DOHH2 (cell line): ENCODE measurements at regions not wholly inside any gene's neighbourhood (a gene's known extent, or its start where the extent isn't known, plus 50 kb on each side); places are given as distances from the start of the nearest gene placed in this dataset.

Experiments
- H3F3A ChIP-seq: fragments of 200-600 bp; sonication (generic), shearing (Covaris generic); 2 replicates; pipeline ENCODE4 v1.6.0; 2016; ENCODE audit warnings: antibody characterized with exemption, mild to moderate bottlenecking; ENCODE audit not compliant: control insufficient read depth, insufficient read depth
- H3K27ac ChIP-seq: fragments of 200-600 bp; sonication (generic); 2 replicates; pipeline ENCODE4 v1.5.1; 2014; ENCODE audit warnings: low read depth, mild to moderate bottlenecking, low read length, moderate library complexity
- H3K27me3 ChIP-seq: fragments of 200-600 bp; sonication (generic); 2 replicates; pipeline ENCODE4 v1.6.1; 2014; ENCODE audit warnings: mild to moderate bottlenecking, low read length, mixed read lengths; ENCODE audit not compliant: control insufficient read depth
- H3K36me3 ChIP-seq: fragments of 200-600 bp; sonication (generic); 2 replicates; pipeline ENCODE4 v1.6.1; 2014; ENCODE audit warnings: mild to moderate bottlenecking, low read length, moderate library complexity, mixed read lengths; ENCODE audit not compliant: control insufficient read depth
- H3K4me1 ChIP-seq: fragments of 200-600 bp; sonication (generic); 2 replicates; pipeline ENCODE4 v1.6.1; 2014; ENCODE audit warnings: mild to moderate bottlenecking, low read length, mixed read lengths; ENCODE audit not compliant: control insufficient read depth
- H3K4me2 ChIP-seq: fragments of 200-600 bp; sonication (generic); 2 replicates; pipeline ENCODE4 v1.6.0; 2014; ENCODE audit warnings: mild to moderate bottlenecking, low read length, moderate library complexity
- H3K4me3 ChIP-seq: fragments of 200-600 bp; sonication (generic); 2 replicates; pipeline ENCODE4 v1.5.1; 2014; ENCODE audit warnings: mild to moderate bottlenecking, low read length, mixed read lengths
- H3K79me2 ChIP-seq: fragments of 200-600 bp; sonication (generic); 2 replicates; pipeline ENCODE4 v1.6.1; 2014; ENCODE audit warnings: mild to moderate bottlenecking, low read length, mixed read lengths; ENCODE audit not compliant: control insufficient read depth
- H3K9me2 ChIP-seq: fragments of 200-600 bp; sonication (generic); replicated peaks from 2 replicates; pipeline ENCODE4 v1.6.1; 2014; ENCODE audit warnings: mild to moderate bottlenecking, low read length, mixed read lengths; ENCODE audit not compliant: control insufficient read depth
- H3K9me3 ChIP-seq: fragments of 200-600 bp; sonication (generic); 2 replicates; pipeline ENCODE4 v1.6.1; 2014; ENCODE audit warnings: antibody characterized with exemption, low read length, mixed read lengths; ENCODE audit not compliant: control insufficient read depth, insufficient read depth
- H4K20me1 ChIP-seq: fragments of 200-600 bp; sonication (generic); 2 replicates; pipeline ENCODE4 v1.6.0; 2014; ENCODE audit warnings: low read depth, mild to moderate bottlenecking, antibody characterized with exemption, low read length, moderate library complexity; ENCODE audit not compliant: control insufficient read depth, insufficient read depth
- CTCF ChIP-seq: fragments of 200-600 bp; sonication (generic); IDR thresholded peaks from one replicate; pipeline ENCODE4 v1.5.1; 2014; ENCODE audit warnings: antibody characterized with exemption, mild to moderate bottlenecking, low read depth, low read length; ENCODE audit not compliant: poor library complexity, severe bottlenecking
- EZH2phosphoT487 ChIP-seq: fragments of 200-600 bp; sonication (generic); IDR thresholded peaks from 2 replicates; pipeline ENCODE4 v1.6.1; 2017; ENCODE audit warnings: borderline replicate concordance, mild to moderate bottlenecking, antibody characterized with exemption, low read length, moderate library complexity, mixed read lengths

GRCh38 chr7:130926001-130926691 is 192.1 kb upstream of the KLF14 start:
- Histone ChIP-seq H4K20me1 (peaks cover 19% of the 10 kb centered on the region; the same call in 1 of the 2 replicates), H3K79me2 (peaks cover 54% of the 10 kb centered on the region), H3K27ac (no peak overlapping the region), H3K4me3 (no peak overlapping the region), H3K9me2 (no peaks in the 10 kb centered on the region), H3K4me1 (peaks cover 20% of the 10 kb centered on the region), H3K27me3 (no peaks in the 10 kb centered on the region), H3K36me3 (peaks cover 32% of the 10 kb centered on the region), H3K9me3 (no peaks in the 10 kb centered on the region), H3K4me2 (no peak overlapping the region), H3F3A (no peaks in the 10 kb centered on the region)
- TF ChIP-seq CTCF: no peak
- no peak for TF ChIP-seq EZH2phosphoT487

- H3K9me3 ChIP-seq: no peaks in the 10 kb centered on the region
- no peak overlapping the region for H3K4me2 ChIP-seq
- H4K20me1 ChIP-seq: peaks cover 19% of the 10 kb centered on the region; the same call in 1 of the 2 replicates
- H3K9me2 ChIP-seq: no peaks in the 10 kb centered on the region
- TF ChIP-seq EZH2phosphoT487 (no peak), CTCF (no peak)
- H3K36me3 ChIP-seq: peaks cover 26% of the 10 kb centered on the region
- H3K4me3 ChIP-seq: no peak overlapping the region
- H3K27ac ChIP-seq: no peak overlapping the region
- peaks cover 29% of the 10 kb centered on the region for H3K4me1 ChIP-seq
- peaks cover 60% of the 10 kb centered on the region for H3K79me2 ChIP-seq
- H3F3A ChIP-seq: no peaks in the 10 kb centered on the region
- H3K27me3 ChIP-seq: no peaks in the 10 kb centered on the region
Measured at GRCh38 chr7:130927062-130927461, 193.1 kb upstream of the KLF14 start.

GRCh38 chr7:130927564-130927963 is 193.6 kb upstream of the KLF14 start:
- peaks cover 62% of the 10 kb centered on the region for H3K79me2 ChIP-seq
- peaks cover 22% of the 10 kb centered on the region for H3K36me3 ChIP-seq
- H3K4me1 ChIP-seq: peaks cover 30% of the 10 kb centered on the region
- no peaks in the 10 kb centered on the region for H3K9me3 ChIP-seq
- TF ChIP-seq EZH2phosphoT487 (no peak), CTCF (no peak)
- H3K27ac ChIP-seq: no peak overlapping the region
- no peaks in the 10 kb centered on the region for H3K9me2 ChIP-seq
- peaks cover 19% of the 10 kb centered on the region; the same call in 1 of the 2 replicates for H4K20me1 ChIP-seq
- H3K4me3 ChIP-seq: no peak overlapping the region
- H3K4me2 ChIP-seq: no peak overlapping the region
- H3K27me3 ChIP-seq: no peaks in the 10 kb centered on the region
- H3F3A ChIP-seq: no peaks in the 10 kb centered on the region
